ENCODE measurements at regions not wholly inside any gene's neighbourhood (a gene's known extent, or its start where the extent isn't known, plus 50 kb on each side); places are given as distances from the start of the nearest gene placed in this dataset.

- no peak overlapping the region for H3K4me3 ChIP-seq (ENCODE audit: low read length)
- no peak for DNase-seq (ENCODE audit: low read depth)
- no peak for TF ChIP-seq CTCF (conservative IDR thresholded peaks at IDR 0.05; ENCODE audit: low read length)
These were observed 140.8 kb upstream of the SERP2 start for GRCh38 chr13:44232774-44233173.

- no peak for TF ChIP-seq CTCF (conservative IDR thresholded peaks at IDR 0.05; ENCODE audit: low read length)
- no peak for DNase-seq (ENCODE audit: low read depth)
- H3K4me3 ChIP-seq (ENCODE audit: low read length), result no peak overlapping the region
These were observed 139.1 kb upstream of the SERP2 start for GRCh38 chr13:44234566-44234965.

- TF ChIP-seq CTCF (conservative IDR thresholded peaks at IDR 0.05; ENCODE audit: low read length), result no peak
- no peak for DNase-seq (ENCODE audit: low read depth)
- H3K4me3 ChIP-seq (ENCODE audit: low read length), result no peak overlapping the region
These were observed 137.3 kb upstream of the SERP2 start for GRCh38 chr13:44236370-44236769.

GRCh38 chr13:44236801-44237207 lies 136.8 kb upstream of the SERP2 start:
- no peak for DNase-seq (ENCODE audit: low read depth)
- no peak for TF ChIP-seq CTCF (conservative IDR thresholded peaks at IDR 0.05; ENCODE audit: low read length)
- no peak overlapping the region for H3K4me3 ChIP-seq (ENCODE audit: low read length)

GRCh38 chr13:44237276-44237767 lies 136.3 kb upstream of the SERP2 start:
- no peak for TF ChIP-seq CTCF (conservative IDR thresholded peaks at IDR 0.05; ENCODE audit: low read length)
- peak; percentile 93 for DNase-seq (ENCODE audit: low read depth)
- no peak overlapping the region for H3K4me3 ChIP-seq (ENCODE audit: low read length)

GRCh38 chr13:44237881-44238421 lies 135.7 kb upstream of the SERP2 start:
- no peak overlapping the region for H3K4me3 ChIP-seq (ENCODE audit: low read length)
- DNase-seq (ENCODE audit: low read depth), result peak; percentile 78
- TF ChIP-seq CTCF (conservative IDR thresholded peaks at IDR 0.05; ENCODE audit: low read length), result no peak

GRCh38 chr13:44240611-44241145 lies 132.9 kb upstream of the SERP2 start:
- no peak for TF ChIP-seq CTCF (conservative IDR thresholded peaks at IDR 0.05; ENCODE audit: low read length)
- no peak for DNase-seq (ENCODE audit: low read depth)
- H3K4me3 ChIP-seq (ENCODE audit: low read length), result no peak overlapping the region

Data from AG10803 (cell line).